Activated CD8-positive, alpha-beta T cell treated with anti-CD3 and anti-CD28 coated beads for 36 hours (primary cell): ENCODE measurements at regions not wholly inside any gene's neighbourhood (a gene's known extent, or its start where the extent isn't known, plus 50 kb on each side); places are given as distances from the start of the nearest gene placed in this dataset.

Source experiments
- ATAC-seq: fragments of 200-7000 bp; cut with Tn5 transposase; one replicate; pipeline ENCODE4 v1.10.0; 2021; ENCODE audit warnings: mild to moderate bottlenecking, moderate library complexity
- CTCF ChIA-PET: fragments of 350-600 bp; sonication (Branson Sonifier 250); formaldehyde crosslinking; loops from one replicate; lab custom pipeline; 2021; ENCODE audit warnings: antibody characterized with exemption; lab: Charles Lee
- POLR2A ChIA-PET: fragments of 350-600 bp; sonication (Branson Sonifier 250); formaldehyde crosslinking; loops from one replicate; lab custom pipeline; 2021; ENCODE audit warnings: antibody characterized with exemption; lab: Charles Lee
- DNase-seq: peaks from one replicate; pipeline ENCODE4 v3.0.0-alpha.2; 2020
- H3K27ac Mint-ChIP-seq: one replicate; pipeline ENCODE4 v1.8.0; 2021; ENCODE audit warnings: mild to moderate bottlenecking, mixed read lengths
- H3K27me3 Mint-ChIP-seq: one replicate; pipeline ENCODE4 v1.8.0; 2021; ENCODE audit warnings: mixed read lengths
- H3K36me3 Mint-ChIP-seq: one replicate; pipeline ENCODE4 v1.8.0; 2021; ENCODE audit warnings: low read depth, mixed read lengths
- H3K4me1 Mint-ChIP-seq: one replicate; pipeline ENCODE4 v1.8.0; 2021; ENCODE audit warnings: low read depth, mixed read lengths
- H3K4me3 Mint-ChIP-seq: one replicate; pipeline ENCODE4 v1.8.0; 2021; ENCODE audit warnings: mild to moderate bottlenecking, moderate library complexity, mixed read lengths
- H3K9me3 Mint-ChIP-seq: one replicate; pipeline ENCODE4 v1.8.0; 2021; ENCODE audit warnings: mixed read lengths
- CTCF ChIP-seq: fragments of 200-600 bp; IDR thresholded peaks from one replicate; pipeline ENCODE4 v1.8.0; 2022; ENCODE audit warnings: antibody characterized with exemption, mild to moderate bottlenecking
- intact Hi-C: fragments of 100-400 bp; cut with micrococcal nuclease; formaldehyde crosslinking; loops from one replicate; pipeline ENCODE4 v1.10.0; 2022

GRCh38 chr15:77742570-77742969 lies 109.9 kb upstream of the LINGO1 start:
- DNase-seq = no peak
- intact Hi-C loops = no loop called here
- ChIA-PET CTCF (interaction anchor here (1.0 kb wide), 1 partner anchor 199 kb away, joined by 3 read pairs; no protein-coding TSS in a partner anchor), POLR2A (no interaction called here)
- peaks cover 4% of the 10 kb centered on the region for H3K4me1 Mint-ChIP-seq
- H3K27me3 Mint-ChIP-seq = peaks cover 4% of the 10 kb centered on the region
- ATAC-seq = no peak
- H3K27ac Mint-ChIP-seq = no peak overlapping the region
- H3K36me3 Mint-ChIP-seq = no peaks in the 10 kb centered on the region
- no peak for TF ChIP-seq CTCF
- H3K4me3 Mint-ChIP-seq = no peak overlapping the region
- H3K9me3 Mint-ChIP-seq = no peaks in the 10 kb centered on the region

DNA sequence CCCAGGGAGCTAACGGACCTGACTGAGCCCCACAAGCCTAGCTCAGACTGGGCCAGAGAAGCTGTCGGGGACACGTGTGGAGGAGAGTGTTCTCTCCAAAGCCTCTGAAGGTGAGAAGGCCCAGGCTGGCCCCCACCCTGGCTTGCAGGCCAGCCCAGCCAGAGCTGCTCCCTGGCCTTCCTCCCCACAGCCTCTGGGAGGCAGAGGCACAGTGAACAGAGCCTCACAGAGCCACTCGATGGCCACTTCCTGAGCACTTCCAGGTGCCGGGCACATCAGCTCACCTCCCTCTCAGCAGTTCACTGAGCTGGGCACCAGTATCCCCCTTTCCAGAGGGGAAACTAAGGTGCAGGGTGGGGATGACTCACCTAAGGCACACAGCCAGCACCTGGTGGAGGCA lies 109.4 kb upstream of the LINGO1 start:
- Mint-ChIP-seq H3K36me3 (no peaks in the 10 kb centered on the region), H3K27me3 (peaks cover 4% of the 10 kb centered on the region), H3K4me3 (no peak overlapping the region), H3K27ac (no peak overlapping the region), H3K9me3 (no peaks in the 10 kb centered on the region), H3K4me1 (no peaks in the 10 kb centered on the region)
- intact Hi-C loops = no loop called here
- ChIA-PET POLR2A (no interaction called here), CTCF (interaction anchor here (1.0 kb wide), 1 partner anchor 198 kb away, joined by 3 read pairs; no protein-coding TSS in a partner anchor)
- no peak for TF ChIP-seq CTCF
- no peak for DNase-seq
- ATAC-seq = no peak

DNA sequence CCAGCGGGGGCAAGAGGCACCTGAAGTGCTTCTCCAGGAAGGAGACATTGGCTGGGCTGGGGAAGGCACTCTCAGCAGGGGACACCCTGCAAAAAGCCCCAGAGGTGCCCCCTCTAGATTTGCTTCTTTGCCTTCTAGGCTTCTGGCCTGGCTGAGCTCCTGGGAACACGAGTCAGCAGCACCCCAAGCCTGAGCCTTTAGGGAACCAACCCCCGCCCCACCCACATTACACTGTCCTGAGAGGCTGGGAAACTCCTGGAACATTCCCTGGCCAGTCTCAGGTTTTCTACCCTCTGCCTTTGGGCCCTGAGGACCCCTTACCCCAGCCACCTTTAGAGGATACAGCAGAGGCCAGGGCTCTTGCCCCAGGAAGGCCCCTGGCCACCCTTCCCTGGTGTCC lies 108.4 kb upstream of the LINGO1 start:
- no peak for DNase-seq
- POLR2A ChIA-PET = no interaction called here
- ATAC-seq = no peak
- Mint-ChIP-seq H3K4me3 (no peak overlapping the region), H3K27me3 (peaks cover 4% of the 10 kb centered on the region), H3K4me1 (no peaks in the 10 kb centered on the region), H3K9me3 (no peaks in the 10 kb centered on the region), H3K36me3 (no peaks in the 10 kb centered on the region), H3K27ac (no peak overlapping the region)
- intact Hi-C loops = no loop called here
- CTCF ChIA-PET = interaction anchor here (0.9 kb wide), 1 partner anchor 108 kb away, joined by 3 read pairs; no protein-coding TSS in a partner anchor
- TF ChIP-seq CTCF = no peak

DNA sequence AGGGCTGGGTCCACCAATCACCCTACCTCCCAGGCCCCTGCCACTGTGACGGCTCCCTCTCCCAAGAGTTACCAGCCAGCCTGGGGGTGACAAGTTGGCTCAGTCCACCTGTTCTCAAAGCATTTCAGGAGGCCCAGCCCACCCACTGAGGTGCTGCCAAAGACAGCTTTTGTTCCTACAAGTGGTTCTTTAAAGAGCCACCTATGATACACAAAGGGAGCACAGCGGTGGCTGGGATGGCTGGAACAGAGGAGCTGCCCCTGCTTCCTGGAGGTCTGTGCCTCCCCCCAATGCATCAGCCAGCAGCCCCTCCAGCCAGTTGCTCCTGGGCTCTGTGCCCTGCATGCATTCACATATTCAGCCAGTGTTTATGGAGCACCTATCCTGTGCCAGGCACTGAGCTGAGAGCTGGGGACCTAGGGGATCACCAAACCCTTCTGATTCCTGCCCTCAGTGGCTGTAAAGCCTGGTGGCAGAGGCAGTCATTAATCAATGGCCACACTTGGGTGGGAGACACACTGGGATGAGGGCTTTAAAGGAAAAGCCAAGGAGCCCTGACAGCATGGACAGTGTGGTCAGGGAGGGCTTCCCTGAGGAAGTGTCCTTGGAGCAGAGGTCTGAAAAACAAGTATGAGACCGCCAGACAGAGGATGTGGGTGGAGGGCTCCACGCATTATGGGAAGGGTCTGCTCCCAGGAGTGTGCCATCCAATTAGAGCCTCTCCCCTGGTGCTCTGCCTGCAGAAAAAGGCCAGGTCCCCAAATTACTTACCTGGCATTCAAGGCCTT lies 107.1 kb upstream of the LINGO1 start:
- CTCF ChIA-PET = no interaction called here
- no peak overlapping the region for H3K27ac Mint-ChIP-seq
- H3K4me3 Mint-ChIP-seq = no peak overlapping the region
- intact Hi-C loops = no loop called here
- ATAC-seq (no peak), DNase-seq (no peak)
- H3K27me3 Mint-ChIP-seq = peaks cover 4% of the 10 kb centered on the region
- POLR2A ChIA-PET = no interaction called here
- no peaks in the 10 kb centered on the region for H3K4me1 Mint-ChIP-seq
- no peak for TF ChIP-seq CTCF
- no peaks in the 10 kb centered on the region for H3K36me3 Mint-ChIP-seq
- H3K9me3 Mint-ChIP-seq = no peaks in the 10 kb centered on the region
